Endothelial cell of umbilical vein (primary cell): ENCODE measurements at regions not wholly inside any gene's neighbourhood (a gene's known extent, or its start where the extent isn't known, plus 50 kb on each side); places are given as distances from the start of the nearest gene placed in this dataset.

ENCODE experiments used
- BruUV-seq: library from RNA; stranded (reverse); fragments of 400-500 nt; replicated peaks from 2 replicates; lab custom pipeline; 2021; lab: Mats Ljungman, UMichigan
- CTCF ChIA-PET: fragments of 300-600, 350-600 bp; sonication (Branson Sonifier 250); formaldehyde crosslinking; loops from one replicate; lab custom pipeline; 2021; ENCODE audit warnings: antibody characterized with exemption, inconsistent platforms; lab: Charles Lee
- POLR2A ChIA-PET: fragments of 300-600, 350-600 bp; sonication (Branson Sonifier 250); formaldehyde crosslinking; loops from one replicate; lab custom pipeline; 2021; ENCODE audit warnings: antibody characterized with exemption, inconsistent platforms; lab: Charles Lee
- DNase-seq: peaks from one replicate; pipeline ENCODE4 v3.0.0-alpha.2; 2011; ENCODE audit warnings: low read depth, low spot score
- FAIRE-seq: peaks from 2 replicates; lab custom pipeline; 2011; peaks lifted over from hg19 to GRCh38; lab: Jason Lieb, UNC
- H2AFZ ChIP-seq: 2 replicates; pipeline ENCODE4 v1.6.0; 2012; ENCODE audit warnings: low read depth, low read length, control low read depth, inconsistent platforms
- H3K27ac ChIP-seq: 2 replicates; pipeline ENCODE4 v1.5.1; 2011; ENCODE audit warnings: low read depth, mild to moderate bottlenecking, control low read depth, low read length, moderate library complexity; ENCODE audit not compliant: insufficient read depth
- H3K27me3 ChIP-seq, 2 experiments: 2 replicates each; pipeline versions ENCODE4 v1.6.0 to v1.6.1; 2011; ENCODE audit warnings: low read length in 2 of 2, mixed read lengths in 1 of 2; ENCODE audit not compliant: control insufficient read depth in 2 of 2, insufficient read depth in 2 of 2
- H3K36me3 ChIP-seq, 2 experiments: 2 replicates in 1 of 2; 3 replicates in 1 of 2; pipeline ENCODE4 v1.5.1; 2011; ENCODE audit warnings: low read length in 2 of 2, mild to moderate bottlenecking in 1 of 2, moderate library complexity in 1 of 2; ENCODE audit not compliant: control insufficient read depth in 2 of 2, insufficient read depth in 2 of 2; ENCODE audit errors: extremely low read depth in 1 of 2
- H3K4me1 ChIP-seq: 3 replicates; pipeline ENCODE4 v1.5.1; 2011; ENCODE audit warnings: mild to moderate bottlenecking, low read length; ENCODE audit not compliant: control insufficient read depth, insufficient read depth; ENCODE audit errors: extremely low read depth
- H3K4me2 ChIP-seq: 2 replicates; pipeline ENCODE4 v1.6.1; 2011; ENCODE audit warnings: low read length, control low read depth, mixed read lengths; ENCODE audit not compliant: insufficient read depth
- H3K4me3 ChIP-seq, 3 experiments: fragments of 200-600 bp in 1 of 3; sonication (generic), shearing (Covaris generic) in 1 of 3; replicated peaks in 1 of 3; 2 replicates each; pipeline ENCODE4 v1.5.1; 2011 to 2016; ENCODE audit warnings: control low read depth in 3 of 3, low read length in 3 of 3, mild to moderate bottlenecking in 2 of 3, inconsistent platforms in 1 of 3, low read depth in 1 of 3, moderate library complexity in 1 of 3; ENCODE audit not compliant: insufficient read depth in 1 of 3
- H3K79me2 ChIP-seq: 2 replicates; pipeline ENCODE4 v1.6.0; 2012; ENCODE audit warnings: low read length, inconsistent platforms; ENCODE audit not compliant: control insufficient read depth, insufficient read depth
- H3K9ac ChIP-seq: replicated peaks from 2 replicates; pipeline ENCODE3; 2011; ENCODE audit warnings: low read length, control low read depth; ENCODE audit not compliant: insufficient read depth; ENCODE audit errors: extremely low read depth
- H3K9me1 ChIP-seq: replicated peaks from 3 replicates; pipeline ENCODE4 v1.6.0; 2011; ENCODE audit warnings: mild to moderate bottlenecking, low read length; ENCODE audit not compliant: control insufficient read depth, insufficient read depth; ENCODE audit errors: extremely low read depth
- H3K9me3 ChIP-seq: replicated peaks from 2 replicates; pipeline ENCODE4 v1.5.1; 2012; ENCODE audit warnings: low read length, inconsistent platforms; ENCODE audit not compliant: control insufficient read depth, insufficient read depth
- H4K20me1 ChIP-seq: replicated peaks from 2 replicates; pipeline ENCODE3; 2011; ENCODE audit warnings: mild to moderate bottlenecking, low read length; ENCODE audit not compliant: control insufficient read depth, insufficient read depth; ENCODE audit errors: extremely low read depth
- EZH2 ChIP-seq: IDR thresholded peaks from 2 replicates; pipeline ENCODE4 v1.6.1; 2012; ENCODE audit warnings: borderline replicate concordance, low read depth, mild to moderate bottlenecking, moderate library complexity, low read length, inconsistent platforms; ENCODE audit not compliant: severe bottlenecking
- FOS ChIP-seq: IDR thresholded peaks from 2 replicates; pipeline ENCODE4 v1.6.1; 2011; ENCODE audit warnings: mild to moderate bottlenecking, low read length, moderate library complexity, borderline replicate concordance; ENCODE audit not compliant: insufficient read depth
- GATA2 ChIP-seq: IDR thresholded peaks from 2 replicates; pipeline ENCODE4 v1.7.0; 2011; ENCODE audit warnings: low read depth, mild to moderate bottlenecking, moderate library complexity, mixed read lengths, low read length; ENCODE audit not compliant: insufficient read length, insufficient read depth
- JUN ChIP-seq: IDR thresholded peaks from 2 replicates; pipeline ENCODE4 v1.6.1; 2011; ENCODE audit warnings: borderline replicate concordance, low read depth; ENCODE audit not compliant: insufficient read length, insufficient read depth
- MAX ChIP-seq: IDR thresholded peaks from 2 replicates; pipeline ENCODE4 v1.6.1; 2011; ENCODE audit not compliant: insufficient read depth, insufficient read length
- MYC ChIP-seq: IDR thresholded peaks from one replicate; pipeline ENCODE4 v1.6.1; 2011; ENCODE audit warnings: mild to moderate bottlenecking, low read depth, low read length
- POLR2A ChIP-seq: IDR thresholded peaks from 2 replicates; pipeline ENCODE4 v1.6.1; 2012; ENCODE audit warnings: low read depth, mild to moderate bottlenecking, control low read depth, low read length
- POLR2AphosphoS5 ChIP-seq: IDR thresholded peaks from 2 replicates; pipeline ENCODE4 v1.6.1; 2012; ENCODE audit warnings: low read depth, mild to moderate bottlenecking, control low read depth, low read length, moderate library complexity; ENCODE audit not compliant: insufficient read depth
- dilution Hi-C: fragments of 300-500 bp; cut with MboI; formaldehyde crosslinking; loops from one replicate; pipeline ENCODE4 v1.15.0; 2019; ENCODE audit warnings: low sequenced_read_pairs; ENCODE audit not compliant: extremely low pct_ligation_motif_present
- intact Hi-C: fragments of 100-400 bp; cut with micrococcal nuclease; formaldehyde crosslinking; loops from one replicate; pipeline ENCODE4 v1.10.0; 2022
- TF ChIP-seq, protein P1 (sequence below), 2 donors: IDR thresholded peaks; 1 replicate in 1 of 2; 2 replicates in 1 of 2; pipeline ENCODE4 v1.5.1; 2011; ENCODE audit warnings: low read length in 2 of 2, mild to moderate bottlenecking in 2 of 2, moderate library complexity in 2 of 2, control low read depth in 1 of 2, inconsistent platforms in 1 of 2, low read depth in 1 of 2; ENCODE audit not compliant: insufficient read depth in 1 of 2; ENCODE audit errors: extremely low read depth in 1 of 2

GRCh38 chr13:106336668-106337067 is 198.8 kb downstream of the EFNB2 start:
- intact Hi-C loops (no loop called here), dilution Hi-C loops (no loop called here)
- TF ChIP-seq, protein P1, sequence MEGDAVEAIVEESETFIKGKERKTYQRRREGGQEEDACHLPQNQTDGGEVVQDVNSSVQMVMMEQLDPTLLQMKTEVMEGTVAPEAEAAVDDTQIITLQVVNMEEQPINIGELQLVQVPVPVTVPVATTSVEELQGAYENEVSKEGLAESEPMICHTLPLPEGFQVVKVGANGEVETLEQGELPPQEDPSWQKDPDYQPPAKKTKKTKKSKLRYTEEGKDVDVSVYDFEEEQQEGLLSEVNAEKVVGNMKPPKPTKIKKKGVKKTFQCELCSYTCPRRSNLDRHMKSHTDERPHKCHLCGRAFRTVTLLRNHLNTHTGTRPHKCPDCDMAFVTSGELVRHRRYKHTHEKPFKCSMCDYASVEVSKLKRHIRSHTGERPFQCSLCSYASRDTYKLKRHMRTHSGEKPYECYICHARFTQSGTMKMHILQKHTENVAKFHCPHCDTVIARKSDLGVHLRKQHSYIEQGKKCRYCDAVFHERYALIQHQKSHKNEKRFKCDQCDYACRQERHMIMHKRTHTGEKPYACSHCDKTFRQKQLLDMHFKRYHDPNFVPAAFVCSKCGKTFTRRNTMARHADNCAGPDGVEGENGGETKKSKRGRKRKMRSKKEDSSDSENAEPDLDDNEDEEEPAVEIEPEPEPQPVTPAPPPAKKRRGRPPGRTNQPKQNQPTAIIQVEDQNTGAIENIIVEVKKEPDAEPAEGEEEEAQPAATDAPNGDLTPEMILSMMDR (IDR thresholded peaks at IDR 0.05; ENCODE audit: extremely low read depth in 1 of 2, insufficient read depth in 1 of 2, low read depth in 1 of 2, low read length in 2 of 2), result no peak
- TF ChIP-seq POLR2A (no peak), JUN (no peak), MYC (no peak), FOS (no peak), EZH2 (no peak), GATA2 (no peak), MAX (no peak), POLR2AphosphoS5 (no peak)
- Histone ChIP-seq H3K27ac (no peak overlapping the region), H4K20me1 (no peaks in the 10 kb centered on the region), H3K4me2 (no peak overlapping the region), H3K36me3 (no peaks in the 10 kb centered on the region), H3K79me2 (no peaks in the 10 kb centered on the region), H3K9me3 (no peaks in the 10 kb centered on the region), H3K27me3 (no peaks in the 10 kb centered on the region), H2AFZ (no peak overlapping the region), H3K9me1 (no peaks in the 10 kb centered on the region), H3K9ac (no peak overlapping the region), H3K4me3 (no peak overlapping the region), H3K4me1 (no peaks in the 10 kb centered on the region)
- FAIRE-seq, result no peak
- CTCF ChIA-PET, result interaction anchor here (0.7 kb wide), 1 partner anchor 168 kb away, joined by 3 read pairs; no protein-coding TSS in a partner anchor
- BruUV-seq, result no TSS peak
- POLR2A ChIA-PET, result no interaction called here
- no peak for DNase-seq
